Loucy (cell line): ENCODE measurements at regions not wholly inside any gene's neighbourhood (a gene's known extent, or its start where the extent isn't known, plus 50 kb on each side); places are given as distances from the start of the nearest gene placed in this dataset.

Experiments used
- CTCF ChIP-seq: fragments of 200-600 bp; sonication (generic); conservative IDR thresholded peaks from 2 replicates; pipeline ENCODE4 v1.5.1; 2014; ENCODE audit warnings: mild to moderate bottlenecking, antibody characterized with exemption, low read length
- EZH2phosphoT487 ChIP-seq: fragments of 200-600 bp; IDR thresholded peaks from 2 replicates; pipeline ENCODE4 v1.6.1; 2018; ENCODE audit warnings: antibody characterized with exemption, mild to moderate bottlenecking, moderate library complexity, borderline replicate concordance

DNA sequence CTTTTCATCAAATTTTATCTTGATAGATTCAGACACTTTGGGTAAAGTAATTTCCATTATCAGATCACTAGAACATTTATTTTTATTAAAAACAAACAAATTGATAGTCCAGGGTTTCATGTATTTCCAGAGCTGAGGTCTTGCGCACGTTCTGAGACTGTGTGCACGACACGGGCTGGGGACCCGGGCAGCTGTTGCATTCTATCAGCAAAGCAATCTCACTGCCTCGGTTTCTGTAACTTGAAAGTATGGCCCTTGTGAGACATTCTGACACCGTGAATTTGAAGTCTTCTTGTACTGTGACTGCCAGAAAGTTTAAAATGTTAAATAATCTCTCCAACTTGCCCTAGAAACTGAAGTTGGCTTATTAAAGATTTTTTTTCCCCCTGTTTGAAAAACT lies 746.9 kb upstream of the ADGRL2 start:
- TF ChIP-seq CTCF (no peak), EZH2phosphoT487 (no peak)
